NOMO-1 treated with dmso at 0.1 percent for 144 hours (cell line): ENCODE measurements at regions not wholly inside any gene's neighbourhood (a gene's known extent, or its start where the extent isn't known, plus 50 kb on each side); places are given as distances from the start of the nearest gene placed in this dataset.
A peak's percentile ranks its signal among the peaks of the same experiment; 100 is the strongest.
"Not testable (repeated sequence)": the region's sequence is repeated elsewhere in the genome, so short reads cannot be mapped to it uniquely, and the experiment has no call there.

ENCODE experiments used
- DNase-seq: peaks from one replicate; lab custom pipeline; 2025; ENCODE audit not compliant: unreplicated experiment; lab: John Stamatoyannopoulos, UW

DNA sequence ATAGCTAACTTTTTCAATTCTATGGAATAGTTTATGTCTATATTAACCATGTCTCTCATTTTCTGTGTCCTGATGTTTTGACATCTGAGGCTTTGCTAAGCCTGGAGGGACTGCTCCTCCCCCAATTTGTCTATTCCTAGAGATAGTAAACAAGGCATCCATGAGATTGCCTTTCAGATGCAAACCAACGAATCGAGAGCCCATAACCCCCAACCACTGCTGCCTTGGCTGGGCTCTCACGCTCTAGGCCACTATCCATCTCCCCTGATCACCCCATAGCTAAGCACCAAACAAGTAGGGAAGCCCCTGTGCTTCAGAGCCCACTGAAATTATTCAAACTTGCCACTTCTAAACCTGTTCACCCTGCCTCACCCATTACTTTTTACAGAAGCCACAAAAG is 437.7 kb downstream of the SETD4 start:
- DNase-seq = no peak

DNA sequence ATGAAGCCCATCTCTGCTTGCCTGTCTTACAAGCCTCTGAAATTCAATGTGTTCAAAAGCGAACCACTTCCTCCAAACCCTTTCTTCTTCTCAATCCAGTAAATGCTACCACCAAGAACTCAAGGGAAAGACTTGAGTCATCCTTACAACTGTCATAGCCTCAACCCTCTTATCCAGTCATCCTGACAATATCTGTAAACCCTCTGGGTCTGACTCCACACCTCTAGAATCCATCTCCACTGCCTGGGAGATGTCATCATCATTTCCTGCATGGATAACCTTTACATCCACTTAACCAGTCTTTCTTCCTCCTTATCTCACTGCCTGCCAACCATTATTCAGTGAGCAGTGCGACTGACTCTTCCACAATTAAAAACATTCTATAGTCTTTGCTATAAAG is 441.1 kb downstream of the SETD4 start:
- DNase-seq = no peak

GRCh38 chr21:35617491-35617890 is 442.8 kb downstream of the SETD4 start:
- no peak for DNase-seq

DNA sequence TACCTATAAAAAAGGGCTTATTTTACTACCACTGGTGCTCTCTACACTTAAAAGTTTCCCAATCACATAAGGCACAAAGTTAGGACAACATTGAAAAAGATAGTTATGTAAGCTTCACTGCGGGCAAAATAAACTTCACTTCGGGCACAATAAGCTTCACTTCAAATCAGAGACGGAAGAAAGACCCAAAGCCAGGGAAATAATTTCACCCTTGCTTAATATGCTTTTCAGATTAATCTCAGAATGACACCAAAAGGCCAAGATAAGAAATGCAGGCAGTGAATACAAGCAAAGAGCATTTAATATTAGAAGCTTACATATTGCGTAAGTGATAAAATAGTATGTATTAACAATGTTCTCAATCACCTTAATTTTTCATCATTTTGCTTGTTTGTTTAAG is 444.2 kb downstream of the SETD4 start:
- DNase-seq = peak; percentile 14

DNA sequence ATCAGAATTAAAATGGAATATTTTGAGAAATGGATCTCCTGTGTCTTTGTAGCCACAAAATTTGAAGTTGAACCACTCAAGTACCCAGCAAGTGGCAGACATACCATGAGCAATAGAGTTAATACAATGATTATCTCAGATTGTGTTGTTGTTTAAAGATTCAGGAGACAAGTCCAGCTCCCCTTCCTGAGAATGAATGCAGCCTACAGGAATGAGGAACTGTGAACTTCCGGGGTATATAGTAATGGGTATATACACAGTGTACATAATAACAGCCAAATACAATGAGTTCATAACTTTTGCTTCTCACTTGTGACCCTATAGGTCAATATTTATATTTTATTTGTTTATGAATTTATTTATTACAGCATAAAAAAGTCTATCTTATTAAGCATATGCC is 445.0 kb downstream of the SETD4 start:
- no peak for DNase-seq

- DNase-seq = no peak
These were observed 445.9 kb downstream of the SETD4 start for GRCh38 chr21:35614396-35614921.

- no peak for DNase-seq
These were observed 448.6 kb downstream of the SETD4 start for GRCh38 chr21:35611708-35612132.

DNA sequence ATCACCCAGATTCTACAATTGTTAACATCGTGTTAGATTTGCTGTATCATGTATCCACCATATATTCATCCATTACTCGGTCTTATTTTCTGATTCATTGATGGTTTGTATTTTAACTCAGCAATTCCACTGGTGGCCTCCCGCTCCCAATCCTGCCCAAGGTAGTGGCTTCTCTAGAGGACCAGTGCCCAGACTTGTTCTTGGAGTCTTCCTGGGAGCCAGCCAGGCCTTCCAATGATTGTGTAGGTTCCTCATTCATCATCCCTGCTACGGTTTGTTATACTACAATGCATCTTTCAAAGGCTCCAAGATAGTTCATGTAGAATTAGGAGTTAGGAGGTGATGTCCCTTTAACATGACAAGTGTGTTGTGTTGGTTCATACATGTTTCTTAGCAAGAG is 451.1 kb downstream of the SETD4 start:
- DNase-seq = no peak

DNA sequence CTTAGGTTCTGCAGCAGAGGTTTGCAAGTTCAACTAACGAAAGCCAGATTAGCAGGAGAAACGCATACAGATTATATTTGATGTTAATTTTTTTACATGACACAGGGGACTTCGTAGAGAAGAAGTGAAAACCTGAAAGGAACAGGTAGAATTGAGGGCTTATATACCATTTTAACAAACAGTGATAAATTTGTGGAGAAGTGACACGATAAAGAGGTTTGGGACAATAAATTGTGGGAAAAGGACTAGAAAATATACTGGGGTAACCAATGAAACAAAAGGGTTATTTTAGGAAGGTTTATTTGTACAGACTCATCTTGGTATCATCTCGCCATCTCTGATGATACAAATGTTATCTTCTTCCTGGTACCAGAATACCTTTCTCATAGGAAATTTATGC is 452.9 kb downstream of the SETD4 start:
- no peak for DNase-seq

- no peak for DNase-seq
These were observed 453.7 kb downstream of the SETD4 start for GRCh38 chr21:35606578-35606977.

DNA sequence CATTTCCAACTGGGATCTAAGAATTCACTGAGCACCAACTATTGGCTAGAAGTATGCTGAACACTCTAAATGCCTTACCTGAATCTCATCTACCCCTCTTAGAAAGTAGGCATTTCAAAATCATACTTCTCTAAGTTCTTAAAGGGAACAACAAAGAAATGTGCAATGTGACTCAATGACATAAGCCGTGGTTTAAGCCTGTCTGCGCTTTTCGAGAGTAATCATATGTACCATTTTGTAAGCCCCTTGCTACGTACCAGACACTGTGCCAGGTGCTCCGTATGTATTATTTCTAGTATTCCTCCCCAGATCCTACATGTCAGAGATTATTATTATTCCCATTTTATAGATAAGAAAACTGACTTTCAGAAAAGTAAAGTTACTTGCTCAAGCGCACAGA is 454.2 kb downstream of the SETD4 start:
- DNase-seq = no peak

GRCh38 chr21:35603494-35603893 is 456.8 kb downstream of the SETD4 start:
- no peak for DNase-seq

DNA sequence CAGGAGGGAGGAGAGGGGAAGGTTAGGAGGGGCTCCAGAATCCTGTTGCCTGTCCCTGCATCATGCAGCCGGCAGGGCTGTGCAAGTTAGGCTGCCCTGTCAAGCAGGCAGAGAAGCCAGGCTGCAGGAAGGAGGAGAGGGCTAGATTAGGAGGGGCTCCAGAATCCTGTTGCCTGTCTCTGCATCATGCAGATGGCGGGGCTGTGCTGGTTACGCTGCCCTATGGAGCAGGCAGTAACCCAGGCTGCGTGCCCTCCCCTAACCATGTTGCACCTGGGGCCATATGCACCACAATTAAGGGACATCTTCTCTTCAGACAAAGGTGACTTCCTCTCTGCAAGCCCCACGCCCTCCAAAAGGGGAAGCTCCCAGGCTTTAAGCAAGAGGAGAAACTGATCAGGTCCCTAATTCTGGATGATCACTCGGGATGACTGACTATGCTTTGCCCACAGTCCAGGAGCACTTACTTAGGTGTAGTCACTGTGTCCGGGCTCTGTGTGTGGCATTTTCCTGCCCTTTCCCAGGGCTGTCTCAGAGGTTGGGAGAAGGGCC is 457.4 kb downstream of the SETD4 start:
- DNase-seq = no peak

- no peak for DNase-seq
These were observed 459.1 kb downstream of the SETD4 start for GRCh38 chr21:35601211-35601610.

- DNase-seq = no peak
These were observed 461.2 kb downstream of the SETD4 start for GRCh38 chr21:35599164-35599563.

- DNase-seq = no peak
These were observed 462.5 kb downstream of the SETD4 start for GRCh38 chr21:35597750-35598339.

- no peak for DNase-seq
These were observed 465.4 kb downstream of the SETD4 start for GRCh38 chr21:35594905-35595304.

- DNase-seq = no peak
These were observed 467.3 kb downstream of the SETD4 start for GRCh38 chr21:35593000-35593502.

- not testable (repeated sequence) for DNase-seq
These were observed 470.0 kb downstream of the SETD4 start for GRCh38 chr21:35590284-35590683.

- DNase-seq = no peak
These were observed 472.4 kb downstream of the SETD4 start for GRCh38 chr21:35587841-35588380.

GRCh38 chr21:35586305-35586704 is 474.0 kb downstream of the SETD4 start:
- DNase-seq = no peak

DNA sequence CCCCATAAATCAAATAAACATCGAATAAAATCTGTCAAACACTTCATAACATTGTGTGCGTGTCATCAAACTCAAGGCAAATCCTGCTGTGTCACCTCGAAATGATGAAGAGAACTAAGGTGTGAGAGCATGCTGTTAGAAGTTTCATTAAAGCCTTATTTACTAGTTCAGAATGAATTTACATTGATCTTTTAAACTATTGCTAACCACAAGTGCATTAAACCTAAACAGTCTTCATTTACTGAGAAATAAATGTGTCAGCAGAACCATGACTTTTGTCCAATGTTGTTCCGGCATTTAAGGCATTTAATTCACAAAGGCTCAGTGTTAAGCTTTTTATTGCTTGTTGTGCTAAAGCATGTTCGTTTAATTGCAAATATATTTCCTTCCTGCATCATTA is 474.4 kb downstream of the SETD4 start:
- no peak for DNase-seq

DNA sequence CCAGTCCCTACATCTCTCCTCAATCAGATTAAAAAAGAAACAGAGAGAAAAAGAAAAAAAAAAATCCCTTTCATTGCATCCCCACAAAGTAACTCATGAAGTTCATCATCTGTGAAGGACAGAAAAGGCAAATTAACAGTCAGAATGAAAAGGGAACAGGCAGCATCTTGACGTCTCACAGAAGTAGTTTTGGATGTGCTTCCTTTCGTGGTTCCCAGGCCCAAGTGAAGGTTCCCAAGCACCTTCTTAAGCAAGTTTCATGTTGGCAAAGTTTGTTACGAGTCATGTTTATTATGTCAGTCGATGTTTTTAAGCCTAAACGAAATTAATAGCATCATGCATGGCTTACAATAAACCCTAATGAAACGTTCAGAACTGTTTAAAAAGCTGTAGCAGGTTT is 475.2 kb downstream of the SETD4 start:
- DNase-seq = no peak
